ENCODE measurements at regions not wholly inside any gene's neighbourhood (a gene's known extent, or its start where the extent isn't known, plus 50 kb on each side); places are given as distances from the start of the nearest gene placed in this dataset.

GRCh38 chr5:136694258-136694657 lies 328.9 kb upstream of the TRPC7 start:
- DNase-seq (ENCODE audit: low read depth in 2 of 2): no peak

- no peak for DNase-seq (ENCODE audit: low read depth in 2 of 2)
Measured at GRCh38 chr5:136689552-136689951, 324.2 kb upstream of the TRPC7 start.

GRCh38 chr5:136686192-136686872 lies 321.0 kb upstream of the TRPC7 start:
- no peak for DNase-seq (ENCODE audit: low read depth in 2 of 2)

- no peak for DNase-seq (ENCODE audit: low read depth in 2 of 2)
Measured at GRCh38 chr5:136682986-136683385, 317.6 kb upstream of the TRPC7 start.

- no peak for DNase-seq (ENCODE audit: low read depth in 2 of 2)
Measured at GRCh38 chr5:136679233-136679632, 313.9 kb upstream of the TRPC7 start.

GRCh38 chr5:136677217-136677616 lies 311.9 kb upstream of the TRPC7 start:
- no peak for DNase-seq (ENCODE audit: low read depth in 2 of 2)

GRCh38 chr5:136676685-136677084 lies 311.3 kb upstream of the TRPC7 start:
- DNase-seq (ENCODE audit: low read depth in 2 of 2): no peak

GRCh38 chr5:136675769-136676168 lies 310.4 kb upstream of the TRPC7 start:
- no peak for DNase-seq (ENCODE audit: low read depth in 2 of 2)

- no peak for DNase-seq (ENCODE audit: low read depth in 2 of 2)
Measured at GRCh38 chr5:136674178-136674577, 308.8 kb upstream of the TRPC7 start.

GRCh38 chr5:136667789-136668188 lies 302.4 kb upstream of the TRPC7 start:
- DNase-seq (ENCODE audit: low read depth in 2 of 2): no peak

GRCh38 chr5:136666970-136667620 lies 301.8 kb upstream of the TRPC7 start:
- DNase-seq (ENCODE audit: low read depth in 2 of 2): no peak

GRCh38 chr5:136665331-136665730 lies 300.0 kb upstream of the TRPC7 start:
- DNase-seq (ENCODE audit: low read depth in 2 of 2): no peak

GRCh38 chr5:136661026-136661425 lies 295.7 kb upstream of the TRPC7 start:
- no peak for DNase-seq (ENCODE audit: low read depth in 2 of 2)

- DNase-seq (ENCODE audit: low read depth in 2 of 2): no peak
Measured at GRCh38 chr5:136656811-136657210, 291.5 kb upstream of the TRPC7 start.

- DNase-seq (ENCODE audit: low read depth in 2 of 2): no peak
Measured at GRCh38 chr5:136655468-136655867, 290.1 kb upstream of the TRPC7 start.

- DNase-seq (ENCODE audit: low read depth in 2 of 2): no peak
Measured at GRCh38 chr5:136646915-136647314, 281.6 kb upstream of the TRPC7 start.

- DNase-seq (ENCODE audit: low read depth in 2 of 2): no peak
Measured at GRCh38 chr5:136642976-136643375, 277.6 kb upstream of the TRPC7 start.

GRCh38 chr5:136639616-136640015 lies 274.3 kb upstream of the TRPC7 start:
- DNase-seq (ENCODE audit: low read depth in 2 of 2): no peak

- no peak for DNase-seq (ENCODE audit: low read depth in 2 of 2)
Measured at GRCh38 chr5:136638084-136638483, 272.7 kb upstream of the TRPC7 start.

GRCh38 chr5:136636001-136636400 lies 270.7 kb upstream of the TRPC7 start:
- DNase-seq (ENCODE audit: low read depth in 2 of 2): no peak

GRCh38 chr5:136631186-136631585 lies 265.8 kb upstream of the TRPC7 start:
- DNase-seq (ENCODE audit: low read depth in 2 of 2): no peak

GRCh38 chr5:136629125-136629792 lies 263.9 kb upstream of the TRPC7 start:
- no peak for DNase-seq (ENCODE audit: low read depth in 2 of 2)

GRCh38 chr5:136626531-136626930 lies 261.2 kb upstream of the TRPC7 start:
- DNase-seq (ENCODE audit: low read depth in 2 of 2): no peak

Measured in stimulated activated CD4-positive, alpha-beta T cell treated with anti-CD3 and anti-CD28 coated beads, Interleukin-15, amount 100 ng/mL, for 48 hours (primary cell).